ENCODE measurements at regions not wholly inside any gene's neighbourhood (a gene's known extent, or its start where the extent isn't known, plus 50 kb on each side); places are given as distances from the start of the nearest gene placed in this dataset.

GRCh38 chr6:82687855-82688254 is 324.2 kb downstream of the TPBG start:
- Histone ChIP-seq H3K9me3 (no peaks in the 10 kb centered on the region), H3K4me1 (no peaks in the 10 kb centered on the region), H3K27me3 (no peaks in the 10 kb centered on the region), H3K36me3 (no peaks in the 10 kb centered on the region), H3K4me3 (no peak overlapping the region), H3K27ac (no peak overlapping the region)
- intact Hi-C loops (cut with DNase I), result no loop called here
- no peak for TF ChIP-seq CTCF (IDR thresholded peaks at IDR 0.05)
- no peak for TF ChIP-seq POLR2A (IDR thresholded peaks at IDR 0.05)
- no peak for DNase-seq
- ATAC-seq, result no peak
- 71 to 81% (median 72%) methylated on average over 7 of the region's 7 CpGs for WGBS, 4 donors

- Histone ChIP-seq H3K4me1 (no peaks in the 10 kb centered on the region), H3K9me3 (no peaks in the 10 kb centered on the region), H3K27ac (no peak overlapping the region), H3K36me3 (no peaks in the 10 kb centered on the region), H3K4me3 (no peak overlapping the region), H3K27me3 (no peaks in the 10 kb centered on the region)
- ATAC-seq (no peak), DNase-seq (no peak)
- WGBS, 4 donors, result 77 to 91% (median 86%) methylated on average over 6 of the region's 6 CpGs
- intact Hi-C loops (cut with DNase I), result no loop called here
- TF ChIP-seq POLR2A (IDR thresholded peaks at IDR 0.05), result no peak
- no peak for TF ChIP-seq CTCF (IDR thresholded peaks at IDR 0.05)
Measured at GRCh38 chr6:82690283-82690682, 326.7 kb downstream of the TPBG start.

GRCh38 chr6:82691997-82692396 is 328.4 kb downstream of the TPBG start:
- Histone ChIP-seq H3K27ac (no peak overlapping the region), H3K4me3 (no peak overlapping the region), H3K4me1 (no peaks in the 10 kb centered on the region), H3K9me3 (no peaks in the 10 kb centered on the region), H3K27me3 (no peaks in the 10 kb centered on the region), H3K36me3 (no peaks in the 10 kb centered on the region)
- no peak for DNase-seq
- no peak for TF ChIP-seq POLR2A (IDR thresholded peaks at IDR 0.05)
- no peak for TF ChIP-seq CTCF (IDR thresholded peaks at IDR 0.05)
- no peak for ATAC-seq
- intact Hi-C loops (cut with DNase I), result no loop called here

- Histone ChIP-seq H3K27me3 (no peaks in the 10 kb centered on the region), H3K9me3 (no peaks in the 10 kb centered on the region), H3K4me1 (no peaks in the 10 kb centered on the region), H3K27ac (no peak overlapping the region), H3K36me3 (no peaks in the 10 kb centered on the region), H3K4me3 (no peak overlapping the region)
- TF ChIP-seq CTCF (IDR thresholded peaks at IDR 0.05) (no peak), POLR2A (IDR thresholded peaks at IDR 0.05) (no peak)
- no peak for ATAC-seq
- intact Hi-C loops (cut with DNase I), result no loop called here
- WGBS, 4 donors, result 42 to 63% (median 52%) methylated on average over 1 of the region's 1 CpG
- DNase-seq, result no peak
Measured at GRCh38 chr6:82693094-82693493, 329.5 kb downstream of the TPBG start.
